ENCODE measurements at regions not wholly inside any gene's neighbourhood (a gene's known extent, or its start where the extent isn't known, plus 50 kb on each side); places are given as distances from the start of the nearest gene placed in this dataset.

DNA sequence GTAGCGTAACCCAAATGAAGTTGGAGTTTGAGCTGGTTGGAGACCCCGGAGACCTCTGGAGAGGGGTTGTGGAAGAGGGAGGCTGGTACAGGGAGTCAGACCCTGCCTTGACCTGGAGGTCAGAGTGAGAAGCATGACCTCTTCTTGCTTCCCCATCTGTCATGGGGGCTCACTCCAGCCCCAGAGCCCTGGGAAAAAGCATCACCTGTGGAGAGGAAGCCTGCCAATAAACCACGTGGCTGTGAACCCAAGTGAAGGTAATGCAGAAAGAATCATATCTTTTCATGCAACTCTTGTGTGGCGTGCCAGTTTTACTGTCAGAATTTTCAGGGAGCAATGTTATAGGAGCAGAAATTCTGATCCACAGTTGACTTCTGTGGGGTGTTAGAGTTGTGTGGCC lies 178.5 kb upstream of the PRICKLE1 start:
- TF ChIP-seq SMC3 (conservative IDR thresholded peaks at IDR 0.05; ENCODE audit: poor library complexity) (no peak), EZH2 (IDR thresholded peaks at IDR 0.05; ENCODE audit: borderline replicate concordance, insufficient read depth, low read length, poor library complexity, severe bottlenecking) (no peak), POLR2AphosphoS5 (IDR thresholded peaks at IDR 0.05) (no peak), EP300 (conservative IDR thresholded peaks at IDR 0.05; ENCODE audit: poor library complexity, severe bottlenecking) (no peak), RAD21 (conservative IDR thresholded peaks at IDR 0.05) (no peak)
- TF ChIP-seq, protein P1, sequence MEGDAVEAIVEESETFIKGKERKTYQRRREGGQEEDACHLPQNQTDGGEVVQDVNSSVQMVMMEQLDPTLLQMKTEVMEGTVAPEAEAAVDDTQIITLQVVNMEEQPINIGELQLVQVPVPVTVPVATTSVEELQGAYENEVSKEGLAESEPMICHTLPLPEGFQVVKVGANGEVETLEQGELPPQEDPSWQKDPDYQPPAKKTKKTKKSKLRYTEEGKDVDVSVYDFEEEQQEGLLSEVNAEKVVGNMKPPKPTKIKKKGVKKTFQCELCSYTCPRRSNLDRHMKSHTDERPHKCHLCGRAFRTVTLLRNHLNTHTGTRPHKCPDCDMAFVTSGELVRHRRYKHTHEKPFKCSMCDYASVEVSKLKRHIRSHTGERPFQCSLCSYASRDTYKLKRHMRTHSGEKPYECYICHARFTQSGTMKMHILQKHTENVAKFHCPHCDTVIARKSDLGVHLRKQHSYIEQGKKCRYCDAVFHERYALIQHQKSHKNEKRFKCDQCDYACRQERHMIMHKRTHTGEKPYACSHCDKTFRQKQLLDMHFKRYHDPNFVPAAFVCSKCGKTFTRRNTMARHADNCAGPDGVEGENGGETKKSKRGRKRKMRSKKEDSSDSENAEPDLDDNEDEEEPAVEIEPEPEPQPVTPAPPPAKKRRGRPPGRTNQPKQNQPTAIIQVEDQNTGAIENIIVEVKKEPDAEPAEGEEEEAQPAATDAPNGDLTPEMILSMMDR (IDR thresholded peaks at IDR 0.05; ENCODE audit: poor library complexity, severe bottlenecking) = no peak
